ENCODE measurements at regions not wholly inside any gene's neighbourhood (a gene's known extent, or its start where the extent isn't known, plus 50 kb on each side); places are given as distances from the start of the nearest gene placed in this dataset.

DNA sequence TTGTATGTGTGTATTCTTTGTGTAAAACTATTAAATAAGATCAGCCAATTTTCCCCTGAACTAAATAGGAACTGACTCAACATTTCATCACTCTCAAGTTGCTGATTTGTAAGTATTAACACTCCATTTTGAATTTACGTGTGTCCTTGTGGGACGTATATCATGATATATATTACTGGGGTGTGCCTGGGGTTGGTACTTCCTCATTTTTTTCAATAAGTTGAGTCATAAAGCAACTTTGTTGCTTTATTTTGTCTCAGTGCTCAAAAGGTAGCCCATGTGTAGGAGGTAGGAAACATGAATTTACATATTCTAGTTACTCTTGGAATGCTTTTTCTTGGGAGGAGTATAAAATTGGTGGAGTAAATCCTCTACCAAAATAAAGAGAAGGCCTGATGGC lies 193.9 kb upstream of the RAG2 start:
- Histone ChIP-seq H3K36me3 (no peaks in the 10 kb centered on the region), H3K27me3 (no peaks in the 10 kb centered on the region), H3K4me3 (no peak overlapping the region), H3K27ac (no peak overlapping the region), H3K4me1 (no peaks in the 10 kb centered on the region), H3K9me3 (peaks cover 0 to 2% of the 10 kb centered on the region in 2 donors)
- TF ChIP-seq, protein P1, sequence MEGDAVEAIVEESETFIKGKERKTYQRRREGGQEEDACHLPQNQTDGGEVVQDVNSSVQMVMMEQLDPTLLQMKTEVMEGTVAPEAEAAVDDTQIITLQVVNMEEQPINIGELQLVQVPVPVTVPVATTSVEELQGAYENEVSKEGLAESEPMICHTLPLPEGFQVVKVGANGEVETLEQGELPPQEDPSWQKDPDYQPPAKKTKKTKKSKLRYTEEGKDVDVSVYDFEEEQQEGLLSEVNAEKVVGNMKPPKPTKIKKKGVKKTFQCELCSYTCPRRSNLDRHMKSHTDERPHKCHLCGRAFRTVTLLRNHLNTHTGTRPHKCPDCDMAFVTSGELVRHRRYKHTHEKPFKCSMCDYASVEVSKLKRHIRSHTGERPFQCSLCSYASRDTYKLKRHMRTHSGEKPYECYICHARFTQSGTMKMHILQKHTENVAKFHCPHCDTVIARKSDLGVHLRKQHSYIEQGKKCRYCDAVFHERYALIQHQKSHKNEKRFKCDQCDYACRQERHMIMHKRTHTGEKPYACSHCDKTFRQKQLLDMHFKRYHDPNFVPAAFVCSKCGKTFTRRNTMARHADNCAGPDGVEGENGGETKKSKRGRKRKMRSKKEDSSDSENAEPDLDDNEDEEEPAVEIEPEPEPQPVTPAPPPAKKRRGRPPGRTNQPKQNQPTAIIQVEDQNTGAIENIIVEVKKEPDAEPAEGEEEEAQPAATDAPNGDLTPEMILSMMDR (IDR thresholded peaks at IDR 0.05), result no peak
- intact Hi-C loops (cut with DNase I), result no loop called here
- ATAC-seq, result no peak
- DNase-seq, result no peak

DNA sequence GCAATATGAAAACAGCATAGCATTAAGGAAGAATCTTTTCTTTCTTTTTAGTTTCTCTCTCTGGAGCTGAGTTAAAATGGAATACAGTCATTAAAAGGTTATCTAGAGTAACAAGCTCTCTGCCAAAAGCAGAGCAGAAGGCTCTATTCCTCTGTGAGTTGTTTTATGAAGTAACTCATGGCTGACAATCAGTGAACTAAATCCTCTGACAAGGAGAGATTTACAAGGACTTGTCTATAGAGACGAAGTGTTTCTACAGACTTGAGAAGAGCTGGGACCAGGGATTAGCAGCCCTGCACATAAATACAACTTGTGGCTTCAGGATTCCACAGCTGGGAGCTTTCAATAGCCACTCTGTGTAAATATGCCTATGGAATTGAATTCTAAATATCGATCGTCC lies 192.5 kb upstream of the RAG2 start:
- DNase-seq (peak in 2 of 4 donors; percentile 31 to 43), ATAC-seq (no peak)
- intact Hi-C loops (cut with DNase I), result no loop called here
- H3K4me3 ChIP-seq, result no peak overlapping the region
- H3K4me1 ChIP-seq, result no peaks in the 10 kb centered on the region
- H3K27ac ChIP-seq, result no peak overlapping the region
- TF ChIP-seq, protein P1 (IDR thresholded peaks at IDR 0.05), result no peak
- H3K27me3 ChIP-seq, result no peaks in the 10 kb centered on the region
- H3K36me3 ChIP-seq, result no peaks in the 10 kb centered on the region
- peaks cover 0 to 2% of the 10 kb centered on the region in 2 donors for H3K9me3 ChIP-seq

DNA sequence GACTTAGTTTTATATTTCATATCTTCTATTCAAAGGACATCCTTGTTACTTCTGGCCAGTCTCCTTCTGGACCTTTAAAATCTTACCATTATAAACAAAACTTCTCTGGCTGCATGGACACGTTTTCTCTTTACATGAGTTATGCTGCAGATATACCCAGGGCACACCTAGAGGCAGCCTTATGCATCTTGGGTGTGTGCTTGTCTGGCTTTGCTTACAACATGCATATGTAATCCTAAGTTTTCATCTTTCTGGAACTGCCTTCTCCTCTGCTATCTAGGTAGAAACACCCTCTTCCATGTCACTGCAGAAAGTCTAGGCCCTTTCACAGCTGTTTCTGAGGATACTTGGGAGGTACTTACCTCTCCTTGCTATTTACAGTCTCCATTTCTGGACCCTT lies 185.8 kb upstream of the RAG2 start:
- H3K36me3 ChIP-seq, result no peaks in the 10 kb centered on the region
- no peak for DNase-seq
- no peak for ATAC-seq
- intact Hi-C loops (cut with DNase I), result no loop called here
- no peaks in the 10 kb centered on the region for H3K27me3 ChIP-seq
- H3K9me3 ChIP-seq, result peaks cover 0 to 2% of the 10 kb centered on the region in 2 donors
- no peaks in the 10 kb centered on the region for H3K4me1 ChIP-seq
- no peak overlapping the region for H3K27ac ChIP-seq
- TF ChIP-seq, protein P1 (IDR thresholded peaks at IDR 0.05), result no peak
- no peak overlapping the region for H3K4me3 ChIP-seq

DNA sequence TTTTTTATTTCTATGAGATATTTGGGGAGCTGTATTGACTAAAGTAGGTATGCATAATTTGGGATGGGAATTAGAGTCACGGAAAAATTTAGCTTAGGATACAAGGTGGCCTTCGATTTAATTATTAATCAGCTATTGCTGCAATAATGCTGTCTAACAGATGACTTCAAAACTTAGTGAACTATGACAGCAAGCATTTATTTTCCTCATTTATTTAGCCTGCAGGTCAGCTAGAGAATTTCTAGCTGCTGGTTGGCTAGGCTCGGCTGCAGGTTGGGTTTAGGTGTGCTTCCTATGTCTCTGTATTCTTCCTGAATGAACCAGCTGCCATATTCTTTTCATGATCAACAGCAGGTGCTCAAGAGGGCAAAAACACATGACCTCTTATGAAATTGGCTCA lies 181.8 kb upstream of the RAG2 start:
- no peak overlapping the region for H3K27ac ChIP-seq
- H3K36me3 ChIP-seq, result no peaks in the 10 kb centered on the region
- no peak for DNase-seq

DNA sequence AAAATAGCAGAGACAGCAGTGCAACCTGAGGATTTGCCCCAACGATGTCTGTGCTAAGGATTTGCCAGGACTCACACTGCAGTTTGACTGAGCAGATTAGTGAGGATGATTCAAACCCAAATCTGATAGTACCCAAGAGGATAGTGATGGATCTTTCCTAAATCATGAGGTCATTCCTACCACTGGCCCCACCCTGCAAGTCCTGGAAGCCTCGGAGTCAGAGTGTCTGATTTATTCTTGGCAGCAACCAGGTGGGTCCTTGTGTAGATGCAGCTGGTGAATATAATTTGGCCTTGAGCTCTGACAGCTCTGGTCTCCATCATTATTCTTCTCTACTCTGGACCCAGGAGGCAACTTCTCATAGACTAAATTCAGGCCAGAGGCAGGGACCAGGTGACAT lies 179.3 kb upstream of the RAG2 start:
- Histone ChIP-seq H3K9me3 (no peaks in the 10 kb centered on the region), H3K27me3 (no peaks in the 10 kb centered on the region), H3K4me3 (no peak overlapping the region), H3K27ac (no peak overlapping the region), H3K4me1 (no peaks in the 10 kb centered on the region), H3K36me3 (no peaks in the 10 kb centered on the region)
- ATAC-seq (no peak), DNase-seq (no peak)
- intact Hi-C loops (cut with DNase I), result no loop called here
- TF ChIP-seq, protein P1 (IDR thresholded peaks at IDR 0.05), result no peak

More for the DNA sequence above, 181.8 kb upstream of the RAG2 start:
- Histone ChIP-seq H3K4me1 (no peaks in the 10 kb centered on the region), H3K9me3 (no peaks in the 10 kb centered on the region), H3K27me3 (no peaks in the 10 kb centered on the region), H3K4me3 (no peak overlapping the region)
- TF ChIP-seq, protein P1 (IDR thresholded peaks at IDR 0.05), result no peak
- ATAC-seq, result no peak
- intact Hi-C loops (cut with DNase I), result no loop called here
